ENCODE measurements at regions not wholly inside any gene's neighbourhood (a gene's known extent, or its start where the extent isn't known, plus 50 kb on each side); places are given as distances from the start of the nearest gene placed in this dataset.

GRCh38 chr3:18830087-18830486, 318.2 kb upstream of the KCNH8 start:
- TF ChIP-seq CTCF (IDR thresholded peaks at IDR 0.05; ENCODE audit: insufficient read depth, low read length, missing control alignments): no peak
- ChIA-PET POLR2A (no interaction called here), CTCF (no interaction called here)
- DNase-seq (ENCODE audit: low read depth, low spot score): no peak
- H3K4me3 ChIP-seq (ENCODE audit: low read depth, low read length): no peak overlapping the region

- POLR2A ChIA-PET: no interaction called here
- CTCF ChIA-PET: no interaction called here
- no peak overlapping the region for H3K4me3 ChIP-seq (ENCODE audit: low read depth, low read length)
- DNase-seq (ENCODE audit: low read depth, low spot score): no peak
- TF ChIP-seq CTCF (IDR thresholded peaks at IDR 0.05; ENCODE audit: insufficient read depth, low read length, missing control alignments): no peak
These were observed 319.7 kb upstream of the KCNH8 start for GRCh38 chr3:18828637-18829036.

GRCh38 chr3:18827664-18828063, 320.6 kb upstream of the KCNH8 start:
- CTCF ChIA-PET: no interaction called here
- POLR2A ChIA-PET: no interaction called here
- TF ChIP-seq CTCF (IDR thresholded peaks at IDR 0.05; ENCODE audit: insufficient read depth, low read length, missing control alignments): no peak
- H3K4me3 ChIP-seq (ENCODE audit: low read depth, low read length): no peak overlapping the region
- DNase-seq (ENCODE audit: low read depth, low spot score): no peak

- no peak overlapping the region for H3K4me3 ChIP-seq (ENCODE audit: low read depth, low read length)
- no peak for TF ChIP-seq CTCF (IDR thresholded peaks at IDR 0.05; ENCODE audit: insufficient read depth, low read length, missing control alignments)
- no peak for DNase-seq (ENCODE audit: low read depth, low spot score)
- ChIA-PET CTCF (no interaction called here), POLR2A (no interaction called here)
These were observed 322.6 kb upstream of the KCNH8 start for GRCh38 chr3:18825665-18826064.

GRCh38 chr3:18813300-18813699, 335.0 kb upstream of the KCNH8 start:
- CTCF ChIA-PET: no interaction called here
- no peak overlapping the region for H3K4me3 ChIP-seq (ENCODE audit: low read depth, low read length)
- TF ChIP-seq CTCF (IDR thresholded peaks at IDR 0.05; ENCODE audit: insufficient read depth, low read length, missing control alignments): no peak
- POLR2A ChIA-PET: no interaction called here
- no peak for DNase-seq (ENCODE audit: low read depth, low spot score)

GRCh38 chr3:18812316-18812715, 336.0 kb upstream of the KCNH8 start:
- no peak overlapping the region for H3K4me3 ChIP-seq (ENCODE audit: low read depth, low read length)
- TF ChIP-seq CTCF (IDR thresholded peaks at IDR 0.05; ENCODE audit: insufficient read depth, low read length, missing control alignments): no peak
- DNase-seq (ENCODE audit: low read depth, low spot score): no peak
- POLR2A ChIA-PET: no interaction called here
- CTCF ChIA-PET: no interaction called here

All from AG04449 (cell line).